ENCODE measurements at regions not wholly inside any gene's neighbourhood (a gene's known extent, or its start where the extent isn't known, plus 50 kb on each side); places are given as distances from the start of the nearest gene placed in this dataset.

- Mint-ChIP-seq H3K36me3 (no peaks in the 10 kb centered on the region), H3K27ac (no peak overlapping the region), H3K4me1 (ENCODE audit: low read depth) (no peaks in the 10 kb centered on the region), H3K4me3 (no peak overlapping the region), H3K9me3 (peaks cover 31% of the 10 kb centered on the region), H3K27me3 (no peaks in the 10 kb centered on the region)
- POLR2A ChIA-PET: no interaction called here
- no peak for DNase-seq
- intact Hi-C loops (cut with micrococcal nuclease): no loop called here
- CTCF ChIA-PET: no interaction called here
Observed at GRCh38 chr11:25758145-25758661, 573.7 kb upstream of the ANO3 start.

GRCh38 chr11:25766332-25767015 lies 565.5 kb upstream of the ANO3 start:
- H3K9me3 Mint-ChIP-seq: peaks cover 30% of the 10 kb centered on the region
- CTCF ChIA-PET: no interaction called here
- POLR2A ChIA-PET: no interaction called here
- no peaks in the 10 kb centered on the region for H3K4me1 Mint-ChIP-seq (ENCODE audit: low read depth)
- intact Hi-C loops (cut with micrococcal nuclease): no loop called here
- no peak overlapping the region for H3K27ac Mint-ChIP-seq
- DNase-seq: no peak
- no peaks in the 10 kb centered on the region for H3K36me3 Mint-ChIP-seq
- H3K4me3 Mint-ChIP-seq: no peak overlapping the region
- no peaks in the 10 kb centered on the region for H3K27me3 Mint-ChIP-seq

- POLR2A ChIA-PET: no interaction called here
- no peak overlapping the region for H3K4me3 Mint-ChIP-seq
- no peak overlapping the region for H3K27ac Mint-ChIP-seq
- CTCF ChIA-PET: no interaction called here
- peaks cover 11% of the 10 kb centered on the region for H3K9me3 Mint-ChIP-seq
- intact Hi-C loops (cut with micrococcal nuclease): no loop called here
- H3K27me3 Mint-ChIP-seq: no peaks in the 10 kb centered on the region
- H3K36me3 Mint-ChIP-seq: no peaks in the 10 kb centered on the region
- no peak for DNase-seq
- no peaks in the 10 kb centered on the region for H3K4me1 Mint-ChIP-seq (ENCODE audit: low read depth)
Observed at GRCh38 chr11:25769287-25769686, 562.6 kb upstream of the ANO3 start.

- Mint-ChIP-seq H3K27me3 (no peaks in the 10 kb centered on the region), H3K4me3 (no peak overlapping the region), H3K9me3 (peaks cover 4% of the 10 kb centered on the region), H3K27ac (no peak overlapping the region), H3K36me3 (no peaks in the 10 kb centered on the region), H3K4me1 (ENCODE audit: low read depth) (no peaks in the 10 kb centered on the region)
- ChIA-PET POLR2A (no interaction called here), CTCF (no interaction called here)
- intact Hi-C loops (cut with micrococcal nuclease): no loop called here
- DNase-seq: no peak
Observed at GRCh38 chr11:25771605-25772004, 560.3 kb upstream of the ANO3 start.

- intact Hi-C loops (cut with micrococcal nuclease): no loop called here
- Mint-ChIP-seq H3K9me3 (no peaks in the 10 kb centered on the region), H3K36me3 (no peaks in the 10 kb centered on the region)
Observed at GRCh38 chr11:25775603-25776002, 556.3 kb upstream of the ANO3 start.

GRCh38 chr11:25776238-25776637 lies 555.7 kb upstream of the ANO3 start:
- intact Hi-C loops (cut with micrococcal nuclease): no loop called here
- ChIA-PET CTCF (no interaction called here), POLR2A (no interaction called here)
- no peaks in the 10 kb centered on the region for H3K4me1 Mint-ChIP-seq (ENCODE audit: low read depth)
- H3K4me3 Mint-ChIP-seq: no peak overlapping the region
- DNase-seq: no peak
- H3K9me3 Mint-ChIP-seq: no peaks in the 10 kb centered on the region
- no peak overlapping the region for H3K27ac Mint-ChIP-seq
- no peaks in the 10 kb centered on the region for H3K36me3 Mint-ChIP-seq
- H3K27me3 Mint-ChIP-seq: no peaks in the 10 kb centered on the region

More at GRCh38 chr11:25775603-25776002, 556.3 kb upstream of the ANO3 start:
- no peak for DNase-seq
- ChIA-PET POLR2A (no interaction called here), CTCF (no interaction called here)
- Mint-ChIP-seq H3K27me3 (no peaks in the 10 kb centered on the region), H3K4me3 (no peak overlapping the region), H3K4me1 (ENCODE audit: low read depth) (no peaks in the 10 kb centered on the region), H3K27ac (no peak overlapping the region)

GRCh38 chr11:25777343-25777742 lies 554.6 kb upstream of the ANO3 start:
- H3K27ac Mint-ChIP-seq: no peak overlapping the region
- H3K4me1 Mint-ChIP-seq (ENCODE audit: low read depth): no peaks in the 10 kb centered on the region
- intact Hi-C loops (cut with micrococcal nuclease): no loop called here
- no peaks in the 10 kb centered on the region for H3K27me3 Mint-ChIP-seq
- no peak overlapping the region for H3K4me3 Mint-ChIP-seq
- no peaks in the 10 kb centered on the region for H3K36me3 Mint-ChIP-seq
- ChIA-PET POLR2A (no interaction called here), CTCF (no interaction called here)
- DNase-seq: no peak
- H3K9me3 Mint-ChIP-seq: peaks cover 9% of the 10 kb centered on the region

- Mint-ChIP-seq H3K4me3 (no peak overlapping the region), H3K4me1 (ENCODE audit: low read depth) (no peaks in the 10 kb centered on the region), H3K27ac (no peak overlapping the region), H3K36me3 (no peaks in the 10 kb centered on the region), H3K9me3 (peaks cover 13% of the 10 kb centered on the region), H3K27me3 (no peaks in the 10 kb centered on the region)
- intact Hi-C loops (cut with micrococcal nuclease): no loop called here
- CTCF ChIA-PET: no interaction called here
- DNase-seq: no peak
- POLR2A ChIA-PET: no interaction called here
Observed at GRCh38 chr11:25779033-25779432, 552.9 kb upstream of the ANO3 start.

- no peaks in the 10 kb centered on the region for H3K36me3 Mint-ChIP-seq
- no peak overlapping the region for H3K27ac Mint-ChIP-seq
- CTCF ChIA-PET: no interaction called here
- H3K4me3 Mint-ChIP-seq: no peak overlapping the region
- no peaks in the 10 kb centered on the region for H3K27me3 Mint-ChIP-seq
- no peak for DNase-seq
- POLR2A ChIA-PET: no interaction called here
- H3K9me3 Mint-ChIP-seq: peaks cover 11% of the 10 kb centered on the region
- intact Hi-C loops (cut with micrococcal nuclease): no loop called here
- H3K4me1 Mint-ChIP-seq (ENCODE audit: low read depth): no peaks in the 10 kb centered on the region
Observed at GRCh38 chr11:25787416-25787815, 544.5 kb upstream of the ANO3 start.

- no peaks in the 10 kb centered on the region for H3K36me3 Mint-ChIP-seq
- POLR2A ChIA-PET: no interaction called here
- H3K4me3 Mint-ChIP-seq: no peak overlapping the region
- DNase-seq: no peak
- H3K4me1 Mint-ChIP-seq (ENCODE audit: low read depth): no peaks in the 10 kb centered on the region
- intact Hi-C loops (cut with micrococcal nuclease): no loop called here
- H3K27me3 Mint-ChIP-seq: no peaks in the 10 kb centered on the region
- H3K9me3 Mint-ChIP-seq: peaks cover 7% of the 10 kb centered on the region
- H3K27ac Mint-ChIP-seq: no peak overlapping the region
- CTCF ChIA-PET: no interaction called here
Observed at GRCh38 chr11:25790396-25790795, 541.5 kb upstream of the ANO3 start.

GRCh38 chr11:25793637-25794036 lies 538.3 kb upstream of the ANO3 start:
- ChIA-PET POLR2A (no interaction called here), CTCF (no interaction called here)
- H3K4me1 Mint-ChIP-seq (ENCODE audit: low read depth): no peaks in the 10 kb centered on the region

GRCh38 chr11:25794804-25795203 lies 537.1 kb upstream of the ANO3 start:
- Mint-ChIP-seq H3K27ac (no peak overlapping the region), H3K4me3 (no peak overlapping the region), H3K36me3 (no peaks in the 10 kb centered on the region), H3K27me3 (no peaks in the 10 kb centered on the region), H3K4me1 (ENCODE audit: low read depth) (no peaks in the 10 kb centered on the region), H3K9me3 (peaks cover 5% of the 10 kb centered on the region)
- CTCF ChIA-PET: no interaction called here
- no peak for DNase-seq
- intact Hi-C loops (cut with micrococcal nuclease): no loop called here
- POLR2A ChIA-PET: no interaction called here

More at GRCh38 chr11:25793637-25794036, 538.3 kb upstream of the ANO3 start:
- Mint-ChIP-seq H3K27me3 (no peaks in the 10 kb centered on the region), H3K9me3 (peaks cover 5% of the 10 kb centered on the region), H3K4me3 (no peak overlapping the region), H3K36me3 (no peaks in the 10 kb centered on the region), H3K27ac (no peak overlapping the region)
- intact Hi-C loops (cut with micrococcal nuclease): no loop called here
- no peak for DNase-seq

- no peaks in the 10 kb centered on the region for H3K36me3 Mint-ChIP-seq
- no peak overlapping the region for H3K4me3 Mint-ChIP-seq
- CTCF ChIA-PET: no interaction called here
- H3K9me3 Mint-ChIP-seq: peaks cover 21% of the 10 kb centered on the region
- H3K27ac Mint-ChIP-seq: no peak overlapping the region
- POLR2A ChIA-PET: no interaction called here
- no peaks in the 10 kb centered on the region for H3K4me1 Mint-ChIP-seq (ENCODE audit: low read depth)
- DNase-seq: no peak
- H3K27me3 Mint-ChIP-seq: no peaks in the 10 kb centered on the region
- intact Hi-C loops (cut with micrococcal nuclease): no loop called here
Observed at GRCh38 chr11:25816411-25816810, 515.5 kb upstream of the ANO3 start.

Measured in activated CD4-positive, alpha-beta memory T cell treated with anti-CD3 and anti-CD28 coated beads for 36 hours (primary cell).